Endothelial cell (in vitro differentiated cells): ENCODE measurements at regions not wholly inside any gene's neighbourhood (a gene's known extent, or its start where the extent isn't known, plus 50 kb on each side); places are given as distances from the start of the nearest gene placed in this dataset.
"Not testable (repeated sequence)": the region's sequence is repeated elsewhere in the genome, so short reads cannot be mapped to it uniquely, and the experiment has no call there.

ENCODE experiments used
- DNase-seq: peaks from one replicate; pipeline ENCODE4 v3.0.0; 2021; ENCODE audit warnings: low spot score
- H3K27ac Mint-ChIP-seq: one replicate; pipeline ENCODE4 v1.8.0; 2021; ENCODE audit warnings: mixed read lengths, inconsistent platforms; ENCODE audit not compliant: unreplicated experiment
- H3K27me3 Mint-ChIP-seq: one replicate; pipeline ENCODE4 v1.8.0; 2021; ENCODE audit warnings: mild to moderate bottlenecking, moderate library complexity, mixed read lengths, inconsistent platforms; ENCODE audit not compliant: unreplicated experiment
- H3K36me3 Mint-ChIP-seq: one replicate; pipeline ENCODE4 v1.8.0; 2021; ENCODE audit warnings: mild to moderate bottlenecking, low read depth, mixed read lengths, inconsistent platforms; ENCODE audit not compliant: unreplicated experiment
- H3K4me1 Mint-ChIP-seq: one replicate; pipeline ENCODE4 v1.8.0; 2021; ENCODE audit warnings: mild to moderate bottlenecking, mixed read lengths, inconsistent platforms; ENCODE audit not compliant: unreplicated experiment
- H3K4me3 Mint-ChIP-seq: one replicate; pipeline ENCODE4 v1.8.0; 2021; ENCODE audit warnings: mild to moderate bottlenecking, mixed read lengths, inconsistent platforms; ENCODE audit not compliant: unreplicated experiment
- H3K9me3 Mint-ChIP-seq: one replicate; pipeline ENCODE4 v1.8.0; 2021; ENCODE audit warnings: mixed read lengths, inconsistent platforms; ENCODE audit not compliant: unreplicated experiment
- TF ChIP-seq, protein P1 (sequence below): fragments of 200-600 bp; sonication (generic); IDR thresholded peaks from one replicate; pipeline ENCODE4 v1.5.0; 2021; ENCODE audit warnings: antibody characterized with exemption; ENCODE audit not compliant: unreplicated experiment

DNA sequence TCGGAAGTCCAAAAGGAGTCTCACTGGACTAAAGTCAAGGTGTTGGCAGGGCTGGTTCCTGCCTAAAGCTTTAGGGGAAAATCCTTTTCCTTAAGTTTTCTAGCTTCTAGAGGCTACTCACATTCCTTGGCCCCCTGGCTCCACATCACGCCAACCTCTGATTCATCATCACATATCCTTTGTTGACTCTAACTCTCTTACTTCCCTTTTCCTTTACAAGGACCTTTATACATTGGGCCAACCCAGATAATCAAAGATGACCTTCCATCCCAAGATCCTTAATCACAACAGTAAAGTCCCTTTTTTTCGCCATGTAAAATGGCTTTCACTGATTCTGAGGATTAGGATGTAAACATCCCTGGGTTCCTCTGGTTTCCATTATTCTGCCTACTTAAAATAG lies 146.4 kb upstream of the DCAF8L1 start:
- no peak for DNase-seq

GRCh38 chrX:28126886-28127285 lies 145.6 kb upstream of the DCAF8L1 start:
- H3K27me3 Mint-ChIP-seq, result no peaks in the 10 kb centered on the region
- TF ChIP-seq, protein P1, sequence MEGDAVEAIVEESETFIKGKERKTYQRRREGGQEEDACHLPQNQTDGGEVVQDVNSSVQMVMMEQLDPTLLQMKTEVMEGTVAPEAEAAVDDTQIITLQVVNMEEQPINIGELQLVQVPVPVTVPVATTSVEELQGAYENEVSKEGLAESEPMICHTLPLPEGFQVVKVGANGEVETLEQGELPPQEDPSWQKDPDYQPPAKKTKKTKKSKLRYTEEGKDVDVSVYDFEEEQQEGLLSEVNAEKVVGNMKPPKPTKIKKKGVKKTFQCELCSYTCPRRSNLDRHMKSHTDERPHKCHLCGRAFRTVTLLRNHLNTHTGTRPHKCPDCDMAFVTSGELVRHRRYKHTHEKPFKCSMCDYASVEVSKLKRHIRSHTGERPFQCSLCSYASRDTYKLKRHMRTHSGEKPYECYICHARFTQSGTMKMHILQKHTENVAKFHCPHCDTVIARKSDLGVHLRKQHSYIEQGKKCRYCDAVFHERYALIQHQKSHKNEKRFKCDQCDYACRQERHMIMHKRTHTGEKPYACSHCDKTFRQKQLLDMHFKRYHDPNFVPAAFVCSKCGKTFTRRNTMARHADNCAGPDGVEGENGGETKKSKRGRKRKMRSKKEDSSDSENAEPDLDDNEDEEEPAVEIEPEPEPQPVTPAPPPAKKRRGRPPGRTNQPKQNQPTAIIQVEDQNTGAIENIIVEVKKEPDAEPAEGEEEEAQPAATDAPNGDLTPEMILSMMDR, result no peak
- H3K36me3 Mint-ChIP-seq, result no peaks in the 10 kb centered on the region
- H3K9me3 Mint-ChIP-seq, result no peaks in the 10 kb centered on the region
- no peak overlapping the region for H3K4me3 Mint-ChIP-seq
- H3K27ac Mint-ChIP-seq, result no peak overlapping the region
- peaks cover 6% of the 10 kb centered on the region for H3K4me1 Mint-ChIP-seq
- DNase-seq, result no peak

More for the DNA sequence above, 146.4 kb upstream of the DCAF8L1 start:
- Mint-ChIP-seq H3K9me3 (no peaks in the 10 kb centered on the region), H3K4me1 (peaks cover 6% of the 10 kb centered on the region), H3K27me3 (no peaks in the 10 kb centered on the region), H3K36me3 (no peaks in the 10 kb centered on the region), H3K4me3 (no peak overlapping the region), H3K27ac (no peak overlapping the region)
- TF ChIP-seq, protein P1, result no peak

GRCh38 chrX:28124416-28124815 lies 143.2 kb upstream of the DCAF8L1 start:
- DNase-seq, result no peak
- Mint-ChIP-seq H3K36me3 (no peaks in the 10 kb centered on the region), H3K4me1 (peaks cover 6% of the 10 kb centered on the region), H3K27me3 (no peaks in the 10 kb centered on the region), H3K4me3 (no peak overlapping the region), H3K9me3 (no peaks in the 10 kb centered on the region), H3K27ac (no peak overlapping the region)
- TF ChIP-seq, protein P1, result no peak

GRCh38 chrX:28120580-28121245 lies 139.5 kb upstream of the DCAF8L1 start:
- not testable (repeated sequence) for H3K27me3 Mint-ChIP-seq, H3K4me1 Mint-ChIP-seq, H3K4me3 Mint-ChIP-seq, H3K9me3 Mint-ChIP-seq, DNase-seq, H3K36me3 Mint-ChIP-seq, H3K27ac Mint-ChIP-seq

DNA sequence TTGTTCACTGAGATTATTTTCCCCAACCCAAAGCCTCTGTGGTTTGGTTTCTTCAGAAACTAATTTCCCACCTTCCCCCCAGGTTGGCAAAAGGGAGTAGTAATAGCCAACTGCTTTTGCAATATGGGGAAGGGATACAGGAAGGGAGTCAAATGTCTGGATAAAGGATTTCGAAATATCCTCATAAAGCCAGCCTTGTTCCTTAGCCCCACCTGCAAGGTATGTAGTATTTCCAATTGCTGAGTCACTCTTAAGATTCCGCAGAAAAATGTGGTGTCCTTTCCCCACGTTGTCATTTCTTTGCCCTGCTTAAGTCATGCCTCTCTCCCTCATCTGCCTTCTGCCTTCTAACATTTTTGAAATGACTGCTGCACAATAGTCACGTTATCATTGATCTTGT lies 138.8 kb upstream of the DCAF8L1 start:
- Mint-ChIP-seq H3K36me3 (no peaks in the 10 kb centered on the region), H3K9me3 (no peaks in the 10 kb centered on the region), H3K4me3 (no peak overlapping the region), H3K27ac (no peak overlapping the region), H3K27me3 (no peaks in the 10 kb centered on the region), H3K4me1 (no peaks in the 10 kb centered on the region)
- TF ChIP-seq, protein P1, result no peak
- no peak for DNase-seq
